NCI-H2107 (cell line): ENCODE measurements at regions not wholly inside any gene's neighbourhood (a gene's known extent, or its start where the extent isn't known, plus 50 kb on each side); places are given as distances from the start of the nearest gene placed in this dataset.

Source experiments
- DNase-seq: peaks from one replicate; lab custom pipeline; 2025; lab: John Stamatoyannopoulos, UW

DNA sequence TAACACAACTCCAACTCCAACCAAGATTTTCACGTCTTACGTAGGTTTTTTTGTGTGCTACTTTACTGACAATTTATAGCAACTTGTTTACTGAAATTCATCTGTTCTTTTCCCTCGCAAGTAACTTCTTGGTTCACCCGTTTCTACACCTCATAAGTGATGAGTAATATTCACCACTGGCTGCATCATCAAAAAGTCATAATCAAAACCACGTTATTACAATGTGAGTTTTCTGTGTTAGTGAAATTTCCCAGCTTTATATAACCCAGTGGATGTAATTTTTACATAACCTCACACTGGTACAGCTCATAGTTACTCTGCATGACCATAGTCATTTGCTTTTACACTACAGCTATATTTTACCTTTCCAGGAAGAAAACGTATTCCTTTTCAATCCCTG is 401.1 kb upstream of the LYPLAL1 start:
- no peak for DNase-seq

DNA sequence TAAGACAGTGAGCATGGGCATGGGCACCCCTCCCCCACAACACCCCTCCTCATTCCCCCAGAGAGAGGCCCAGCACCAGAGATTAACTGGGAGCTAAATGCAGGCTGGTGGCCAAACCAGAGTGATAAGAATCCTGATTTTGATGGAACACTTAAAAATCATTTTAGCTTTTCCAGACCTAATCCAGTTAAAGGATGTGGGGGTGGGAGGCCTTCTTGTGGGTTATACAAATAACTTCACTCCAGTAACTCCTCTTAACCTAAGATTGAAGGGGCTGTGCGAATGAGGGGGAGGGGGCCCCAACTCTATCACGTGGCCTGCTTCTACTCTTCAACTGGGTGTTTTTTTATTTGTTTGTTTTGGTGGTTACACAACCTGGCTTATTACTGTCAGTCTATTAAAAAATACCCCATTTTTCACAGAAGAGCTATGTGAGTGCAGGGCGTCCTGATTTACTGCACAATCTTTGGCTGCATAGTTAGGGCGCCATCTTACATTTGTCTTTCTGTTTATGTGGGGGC is 398.1 kb upstream of the LYPLAL1 start:
- DNase-seq, result no peak

DNA sequence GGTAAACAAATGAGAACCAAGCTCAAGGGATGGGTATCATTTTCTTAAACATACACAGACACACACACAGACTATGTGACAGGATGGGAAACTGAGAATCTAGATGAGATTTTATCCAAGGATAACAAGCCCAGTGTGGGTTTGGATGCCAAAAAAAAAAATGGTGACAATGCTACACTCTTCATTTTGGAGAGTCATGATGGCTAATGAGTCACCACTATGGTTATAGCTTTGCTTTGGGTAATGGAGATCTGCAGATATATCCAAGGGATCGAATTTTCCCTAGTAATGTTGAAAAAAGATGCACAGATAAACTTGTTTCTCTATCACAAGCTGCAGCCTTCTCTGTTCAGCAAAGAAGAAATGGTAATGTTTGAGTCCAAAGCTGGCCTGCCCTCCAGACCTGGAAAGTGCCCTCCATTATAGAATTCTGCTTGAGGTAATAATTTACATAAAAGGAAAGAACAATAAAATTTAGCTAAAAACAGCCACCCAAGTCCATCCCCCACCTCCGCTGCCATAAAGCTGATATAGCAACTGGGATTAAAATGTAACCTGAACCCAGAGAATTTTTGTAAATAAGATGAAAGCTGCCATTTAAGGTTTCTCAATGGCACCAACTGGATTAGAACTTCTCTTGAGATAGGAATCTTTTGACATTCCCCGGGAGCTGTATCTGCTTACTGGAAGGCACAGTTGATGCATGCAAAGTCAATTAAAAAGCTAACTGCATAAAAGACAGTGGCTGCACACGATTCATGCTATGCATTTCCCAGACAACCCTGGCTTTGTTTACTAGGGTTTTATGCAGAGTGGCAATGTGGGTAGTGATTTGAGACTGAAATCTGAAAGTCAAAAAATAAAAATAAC is 395.2 kb upstream of the LYPLAL1 start:
- no peak for DNase-seq

DNA sequence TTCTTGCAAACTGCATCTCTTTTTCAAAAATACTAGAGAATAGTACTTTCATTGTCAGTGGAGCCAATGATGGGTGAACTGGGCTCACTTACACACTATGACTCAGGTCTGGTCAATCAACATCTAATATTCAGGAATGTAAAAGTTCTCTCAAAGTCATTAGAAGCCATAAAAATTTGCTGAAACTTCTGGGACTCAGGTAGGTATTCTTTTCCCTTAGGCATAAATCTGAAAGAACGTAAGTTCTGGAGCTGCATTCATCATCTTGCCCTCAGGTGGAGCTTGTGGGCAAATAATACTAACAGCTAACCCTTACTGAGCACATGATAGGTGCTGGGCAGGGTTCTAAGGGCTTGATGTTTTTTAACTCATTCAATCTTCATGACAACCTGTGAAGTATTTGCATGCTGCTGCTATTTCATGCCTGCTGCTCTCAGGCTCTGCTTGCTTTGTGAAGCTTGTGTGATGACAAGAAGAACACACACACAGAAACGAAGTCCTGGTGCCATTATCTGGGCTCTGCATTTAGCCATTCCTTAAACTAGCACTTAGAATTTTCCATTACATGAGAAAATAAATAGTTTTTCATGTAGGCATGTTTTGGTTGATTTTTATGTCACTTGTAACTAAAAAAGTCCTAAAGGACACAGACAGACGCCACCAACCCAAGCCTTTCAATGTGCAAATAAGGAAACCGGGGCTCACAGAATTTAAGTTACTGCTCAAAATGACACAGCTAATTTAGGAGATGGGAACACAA is 394.2 kb upstream of the LYPLAL1 start:
- no peak for DNase-seq

DNA sequence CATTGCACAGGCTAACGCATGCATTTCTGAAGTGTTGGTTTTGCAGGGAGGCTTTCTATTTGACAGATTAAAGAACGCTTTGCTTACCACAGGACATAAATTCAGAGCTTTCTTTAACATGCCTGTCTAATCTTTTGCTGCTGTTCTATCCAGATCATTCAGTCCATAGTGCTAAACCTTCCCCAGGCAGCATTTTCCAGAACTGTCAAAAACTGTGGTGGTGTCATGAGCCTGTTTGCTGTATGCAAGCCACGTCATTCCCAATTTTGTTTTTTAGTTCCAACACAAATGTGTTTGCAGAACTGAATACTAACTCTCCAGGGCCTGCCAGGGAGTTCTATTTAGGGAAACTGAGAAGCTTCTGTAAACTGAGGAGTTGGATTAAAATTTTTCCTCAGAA is 390.5 kb upstream of the LYPLAL1 start:
- DNase-seq, result no peak

DNA sequence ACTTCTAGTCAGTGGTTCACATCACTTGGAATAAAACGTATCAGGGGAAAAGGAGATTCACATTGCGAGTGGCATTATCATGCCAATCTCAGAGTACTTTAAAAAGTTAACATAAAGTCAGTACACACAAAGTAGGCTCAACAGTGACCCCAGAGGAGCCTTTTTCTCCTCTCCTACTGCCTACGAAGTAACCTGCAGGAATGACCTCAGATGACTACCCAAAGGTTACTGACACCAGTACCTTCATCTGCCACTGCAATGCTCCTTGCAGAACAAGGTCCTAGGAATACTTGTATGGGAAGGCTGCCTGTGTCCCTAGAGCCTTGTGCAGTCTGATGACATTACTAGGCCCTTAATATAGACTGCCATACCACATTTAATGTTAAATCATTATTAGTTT is 389.8 kb upstream of the LYPLAL1 start:
- DNase-seq, result no peak

DNA sequence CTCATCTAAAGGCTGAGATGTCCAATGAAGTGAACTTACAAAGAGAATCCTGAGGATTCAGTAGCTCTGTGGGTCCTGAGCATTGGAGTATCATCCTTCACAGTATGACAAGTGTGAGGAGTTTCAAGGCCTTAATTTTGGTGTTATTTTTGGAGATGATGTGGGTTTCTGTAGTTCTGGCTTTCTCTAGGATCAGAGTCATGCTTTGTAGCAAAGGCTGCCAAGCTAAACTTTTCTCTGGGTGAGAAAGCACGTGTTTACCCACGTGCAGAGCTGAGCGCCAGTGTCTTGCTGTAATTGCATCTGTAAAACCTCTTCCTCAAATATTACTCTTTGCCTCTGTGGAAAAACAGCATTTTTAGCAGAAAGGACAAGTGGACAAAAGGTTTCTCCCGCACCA is 387.8 kb upstream of the LYPLAL1 start:
- DNase-seq, result no peak

DNA sequence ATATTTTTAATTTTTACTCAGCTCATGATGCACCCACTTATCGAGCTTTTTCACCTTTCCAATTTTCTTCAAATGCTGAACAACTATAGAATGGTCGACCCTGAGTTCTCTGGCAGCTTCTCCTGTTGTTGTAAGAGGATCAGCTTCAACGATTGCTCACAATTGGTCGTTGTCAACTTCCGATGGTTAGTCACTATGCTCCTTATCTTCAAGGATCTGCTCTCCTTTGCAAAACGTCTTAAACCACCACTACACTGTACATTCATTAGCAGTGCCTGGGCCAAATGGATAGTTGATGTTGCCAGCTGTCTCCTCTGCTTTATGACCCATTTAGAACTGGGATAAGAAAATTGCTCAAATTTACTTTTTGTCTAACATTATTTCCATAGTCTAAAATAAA is 385.9 kb upstream of the LYPLAL1 start:
- no peak for DNase-seq

DNA sequence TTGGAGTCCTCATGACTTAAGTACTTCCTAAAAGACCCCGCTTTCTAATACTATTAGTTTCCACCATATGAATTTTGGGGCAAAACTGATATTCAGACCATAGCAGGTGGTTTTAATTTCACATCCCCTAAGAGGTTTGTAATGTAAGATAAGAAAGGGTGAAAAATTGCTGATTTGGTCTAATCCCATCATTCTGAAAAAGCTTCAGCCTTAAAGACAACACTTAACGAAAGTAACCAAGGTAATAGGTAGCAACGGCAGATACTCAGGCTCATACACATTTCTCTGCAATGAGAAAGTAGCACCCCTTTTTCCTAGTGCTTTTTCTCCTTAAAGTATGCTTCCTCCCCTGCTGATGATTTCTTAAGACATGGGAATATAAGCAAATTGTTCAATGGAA is 376.9 kb upstream of the LYPLAL1 start:
- no peak for DNase-seq

DNA sequence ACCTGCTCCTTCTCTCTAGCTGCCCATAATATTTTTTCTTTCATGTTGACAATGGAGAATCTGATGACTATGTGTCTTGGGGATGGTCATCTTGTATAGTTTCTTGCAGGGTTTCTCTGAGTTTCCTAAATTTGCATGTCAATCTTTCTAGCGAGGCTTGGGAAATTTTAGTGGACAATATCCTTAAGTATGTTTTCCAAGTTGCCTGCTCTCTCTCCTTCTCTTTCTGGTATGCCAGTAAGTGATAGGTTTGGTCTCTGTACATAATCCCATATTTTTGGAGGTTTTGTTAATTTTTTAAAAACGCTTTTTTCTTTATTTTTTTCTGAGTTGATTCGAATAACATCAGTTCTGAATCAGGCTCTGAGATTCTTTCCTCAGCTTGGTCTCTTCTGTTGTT is 370.9 kb upstream of the LYPLAL1 start:
- DNase-seq, result no peak

DNA sequence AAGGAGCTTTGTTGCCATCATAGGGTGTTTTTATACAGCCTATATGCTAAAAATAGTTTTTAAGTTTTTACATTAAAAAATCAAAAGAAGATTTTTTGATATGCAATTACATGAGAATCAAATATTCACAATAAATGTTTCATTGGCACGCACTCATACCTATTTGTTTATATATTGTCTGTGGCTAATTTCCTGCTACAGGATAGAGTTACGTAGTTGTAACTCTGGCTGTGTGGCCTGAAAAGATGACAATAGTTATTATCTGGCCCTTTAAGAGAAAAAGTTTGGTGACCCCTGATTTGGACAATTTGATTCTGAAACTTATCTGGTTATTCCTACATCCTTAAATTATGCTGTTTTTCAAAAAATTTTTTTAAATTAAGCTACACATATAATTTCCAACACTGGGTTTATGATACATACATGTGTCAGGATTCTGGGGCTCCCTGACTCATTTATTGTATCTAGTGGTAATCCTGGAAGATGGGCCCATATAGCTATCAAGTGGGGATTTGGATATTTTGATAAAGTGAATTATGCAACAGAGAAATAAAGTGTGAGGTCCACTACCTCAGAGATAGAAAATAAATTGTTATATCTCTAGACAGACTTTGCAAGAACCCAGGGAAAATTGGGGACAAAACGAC is 370.2 kb upstream of the LYPLAL1 start:
- DNase-seq, result no peak

DNA sequence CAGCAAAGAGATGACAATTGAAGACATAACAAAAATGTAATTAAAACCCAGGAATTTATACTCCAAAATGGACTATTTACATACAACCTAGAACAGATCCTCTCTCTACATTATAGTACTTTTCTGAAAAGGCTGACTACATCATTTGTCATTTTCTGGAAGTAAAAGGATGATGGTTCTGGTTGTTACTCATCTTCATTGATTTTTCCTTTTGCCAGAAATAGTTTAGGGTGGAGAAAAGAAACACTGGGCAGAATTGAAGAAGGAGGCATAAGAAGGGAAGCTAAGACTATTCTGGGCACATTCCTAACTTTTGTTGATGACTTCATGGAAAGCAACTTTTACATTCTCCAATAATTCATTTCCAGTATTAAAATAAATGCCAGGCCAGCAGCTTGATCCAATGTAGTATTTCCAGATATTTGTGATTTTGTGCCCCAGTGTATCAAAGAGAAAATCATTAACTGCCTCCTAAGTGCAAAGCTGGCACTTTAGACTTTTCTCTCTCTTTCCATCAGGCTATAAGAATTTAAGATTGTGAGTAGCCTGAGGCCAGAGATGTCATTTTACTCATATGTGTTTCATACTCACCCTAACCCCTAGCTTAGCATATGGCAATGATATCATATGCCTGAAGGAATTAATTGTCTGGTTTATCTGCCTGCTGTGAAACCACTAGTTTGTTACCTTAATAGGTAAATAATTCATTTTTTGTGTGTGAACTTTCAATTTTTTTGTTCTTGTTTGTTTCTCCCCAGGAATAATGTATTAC is 369.5 kb upstream of the LYPLAL1 start:
- no peak for DNase-seq

DNA sequence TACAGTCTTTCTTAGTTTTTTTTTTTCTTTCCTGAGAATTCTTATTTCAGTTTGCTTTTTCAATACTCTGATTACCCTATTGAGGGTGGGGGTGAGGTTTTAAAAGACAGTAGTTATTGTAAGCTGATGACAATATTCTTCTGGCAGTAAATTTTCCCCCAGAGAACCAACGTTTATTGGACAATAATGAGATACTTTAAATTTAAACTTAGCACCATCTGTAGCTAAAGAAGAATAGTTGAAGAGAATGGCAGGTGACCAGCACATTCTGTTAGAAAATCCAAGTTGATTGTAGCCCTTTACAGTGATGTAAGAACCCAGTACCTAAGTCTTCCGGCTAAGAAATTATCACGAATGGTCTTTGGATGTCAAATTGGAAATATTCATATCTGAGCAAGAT is 364.6 kb upstream of the LYPLAL1 start:
- no peak for DNase-seq

DNA sequence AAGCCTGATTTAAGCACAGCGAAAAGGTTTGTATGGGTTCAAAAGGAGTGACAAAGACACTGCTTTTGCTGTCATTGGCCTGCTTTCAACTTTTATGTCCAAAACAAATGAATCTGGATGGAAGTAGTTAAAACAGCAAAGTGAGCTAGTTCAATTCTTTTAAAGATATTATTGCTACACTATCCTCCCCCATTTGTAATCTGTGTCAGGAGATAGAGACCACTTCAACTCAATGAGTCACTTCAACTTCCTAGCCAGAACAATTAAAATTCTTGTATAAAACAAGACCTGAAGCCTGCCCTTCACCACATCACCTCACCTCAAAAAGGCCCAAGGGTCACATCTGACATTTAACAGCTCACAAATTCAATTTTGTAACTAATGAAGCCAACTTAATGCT is 364.1 kb upstream of the LYPLAL1 start:
- DNase-seq, result no peak

DNA sequence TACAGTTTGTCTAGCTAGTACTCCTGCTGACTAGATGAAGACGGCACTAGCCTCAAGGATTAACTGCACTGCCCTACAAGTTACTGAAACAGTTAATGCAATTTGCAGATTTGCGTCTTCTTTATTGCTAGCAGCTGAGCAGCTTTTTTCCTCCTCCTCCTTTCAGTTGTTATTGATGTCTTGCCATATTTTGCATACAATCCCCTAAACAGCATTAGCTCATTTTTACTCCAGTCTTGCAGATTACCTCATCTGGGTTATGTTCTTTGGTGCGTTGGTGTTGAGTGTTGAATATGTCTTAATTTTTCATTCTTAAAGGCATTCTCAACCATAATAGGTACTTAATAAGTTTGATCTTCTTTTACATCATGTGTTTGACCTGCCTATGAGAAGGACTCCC is 363.4 kb upstream of the LYPLAL1 start:
- DNase-seq, result no peak

DNA sequence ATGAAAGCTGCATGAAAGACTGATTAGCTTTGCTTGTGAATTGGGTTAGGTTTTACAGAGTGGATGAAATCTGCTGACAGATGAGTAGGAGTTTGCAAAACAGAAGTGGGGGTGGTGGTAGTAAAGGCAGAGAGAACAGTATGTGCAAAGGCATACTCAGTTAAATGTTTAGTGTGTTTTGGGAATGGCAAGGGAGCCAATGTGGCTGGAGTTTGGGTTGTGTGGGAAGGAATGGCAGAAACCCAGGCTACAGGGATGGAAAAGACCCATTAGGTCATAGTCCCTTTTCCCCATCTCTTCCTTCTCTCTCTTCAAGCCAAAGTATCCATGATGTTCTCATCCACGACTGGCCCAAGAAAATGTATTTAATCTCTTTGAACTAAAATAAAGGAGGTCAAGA is 362.2 kb upstream of the LYPLAL1 start:
- DNase-seq, result no peak

DNA sequence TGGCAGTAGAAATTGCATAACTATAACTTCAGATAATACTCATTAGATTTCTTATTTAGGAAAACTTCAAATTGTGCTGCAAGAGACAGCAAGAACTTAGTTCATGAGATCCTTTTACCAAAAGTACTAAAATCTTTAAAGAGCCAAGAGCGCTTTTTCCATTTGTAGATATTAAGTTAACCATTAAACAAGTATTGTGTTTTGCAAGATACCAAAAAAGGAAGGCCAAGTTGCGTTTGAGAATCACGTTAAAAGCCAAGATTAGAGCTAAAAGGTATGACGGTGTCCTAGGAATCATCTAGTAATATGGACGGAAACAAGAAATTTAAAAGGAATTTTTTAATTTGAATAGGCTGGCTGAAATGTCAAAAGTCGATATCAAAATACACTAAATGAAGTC is 361.3 kb upstream of the LYPLAL1 start:
- DNase-seq, result no peak

DNA sequence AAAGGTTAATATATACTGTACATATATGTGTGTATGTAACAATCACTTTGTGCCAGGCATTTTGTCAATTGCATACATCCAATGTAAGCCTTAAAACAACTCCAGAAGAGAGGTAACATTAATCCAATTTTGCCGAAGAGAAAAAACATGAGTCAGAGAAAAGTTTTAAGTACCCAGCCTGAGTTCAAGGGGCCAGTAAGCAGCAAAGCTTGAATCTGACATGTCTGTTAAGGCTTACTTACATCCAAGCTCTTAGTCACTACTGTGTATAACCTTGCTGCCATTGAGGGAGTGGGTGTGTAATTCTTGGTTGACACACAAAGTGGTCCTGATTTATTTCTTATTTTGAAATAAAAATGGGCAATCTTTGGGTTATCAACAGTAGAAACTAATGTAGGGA is 360.4 kb upstream of the LYPLAL1 start:
- DNase-seq, result no peak

DNA sequence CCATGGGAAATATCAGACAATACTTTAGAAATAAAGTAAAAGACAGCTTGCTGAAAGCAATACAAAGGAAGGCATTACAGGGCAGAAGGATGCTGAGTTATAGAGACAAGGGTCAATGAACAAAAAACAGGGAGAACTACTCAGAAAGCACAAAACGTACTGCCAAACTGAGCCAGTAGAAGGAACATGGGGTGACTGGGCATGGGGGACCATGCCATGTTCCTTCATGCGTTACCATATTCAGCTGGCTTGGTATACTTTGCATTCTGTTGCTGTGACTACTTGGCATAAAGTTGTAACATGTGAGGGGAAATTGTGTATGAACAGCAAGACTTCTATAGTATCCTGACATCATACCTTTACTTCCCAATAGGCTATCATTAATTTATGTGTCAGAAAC is 358.6 kb upstream of the LYPLAL1 start:
- no peak for DNase-seq

DNA sequence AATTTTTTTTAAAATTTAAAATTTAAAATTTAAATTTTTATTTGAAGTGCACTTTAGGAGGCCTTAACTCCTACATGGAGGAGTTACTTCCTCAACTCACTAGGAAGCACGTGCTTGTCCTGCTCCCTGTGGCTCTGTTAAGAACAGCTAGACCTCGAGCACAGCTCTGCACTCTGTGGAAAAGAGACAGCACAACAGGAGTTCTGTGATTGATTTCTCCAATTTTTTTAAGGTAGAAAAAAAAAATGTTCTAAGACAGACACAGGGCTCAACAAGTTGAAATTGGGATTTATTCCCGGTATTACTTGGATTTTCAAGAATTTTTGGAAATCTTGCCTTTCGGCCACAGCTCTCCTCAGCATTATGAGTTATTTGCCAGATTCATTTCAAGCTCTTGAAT is 356.6 kb upstream of the LYPLAL1 start:
- no peak for DNase-seq

DNA sequence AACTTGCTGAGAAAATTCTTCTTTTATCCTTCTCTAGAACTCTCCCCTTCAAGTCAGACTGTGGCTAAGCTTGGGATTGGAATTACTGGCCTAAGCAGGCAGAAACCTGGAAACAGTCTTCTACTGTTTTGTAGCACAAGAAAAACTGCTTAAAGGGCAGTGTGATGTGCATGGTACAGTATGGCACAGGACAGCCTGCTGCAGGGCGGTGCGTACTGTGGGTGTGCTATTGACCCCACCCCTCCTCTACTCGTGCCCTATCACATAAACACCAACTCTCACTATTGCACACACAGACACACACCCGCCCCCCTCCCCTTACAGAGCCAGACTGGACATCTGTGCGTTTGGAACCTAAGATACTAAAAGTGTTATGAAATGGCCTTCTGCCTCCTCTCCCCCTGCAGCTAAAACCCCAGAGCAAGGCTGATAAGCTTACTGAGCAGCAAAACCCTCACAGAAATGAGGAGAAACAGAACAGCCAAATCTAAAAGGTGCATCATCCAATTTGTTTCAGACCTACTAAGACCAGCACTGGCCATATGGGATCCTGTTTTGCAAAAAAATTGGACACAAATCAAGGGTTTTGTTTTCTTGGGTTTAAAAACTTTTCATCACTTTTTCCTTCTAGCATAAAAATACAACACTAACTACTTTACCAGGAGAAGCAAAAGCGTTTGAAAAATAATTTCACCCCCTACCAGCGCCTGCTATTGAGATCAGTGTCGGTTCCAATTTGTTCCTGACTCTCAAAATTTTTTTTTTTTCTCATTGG is 355.8 kb upstream of the LYPLAL1 start:
- DNase-seq, result no peak
